ENCODE measurements at regions not wholly inside any gene's neighbourhood (a gene's known extent, or its start where the extent isn't known, plus 50 kb on each side); places are given as distances from the start of the nearest gene placed in this dataset.

DNA sequence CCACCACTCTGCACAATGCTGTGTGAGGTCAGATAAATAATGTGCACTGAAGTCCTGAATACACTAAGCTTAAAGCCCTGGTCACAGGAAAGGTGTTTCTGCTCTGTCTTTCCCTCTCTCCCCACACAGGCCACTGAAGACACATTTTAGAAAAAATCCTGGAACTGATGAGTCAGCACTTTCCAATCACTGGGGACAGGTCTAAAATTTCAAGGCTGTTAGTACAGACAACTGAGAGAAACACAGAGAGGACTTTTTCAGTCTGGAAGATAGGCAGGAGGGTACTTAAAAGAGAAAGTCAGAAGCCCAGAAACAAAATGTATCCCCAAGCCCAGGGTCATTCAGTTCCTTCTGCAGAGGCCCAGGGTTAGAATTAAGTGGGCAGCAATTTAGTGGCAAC lies 333.9 kb upstream of the CCDC196 start:
- no peak for TF ChIP-seq ARNTL (CRISPR knock-in tag; IDR thresholded peaks at IDR 0.05; ENCODE audit: borderline replicate concordance, low read depth)
- no peak for TF ChIP-seq SNAI2 (CRISPR knock-in tag; IDR thresholded peaks at IDR 0.05)
- no peak for TF ChIP-seq TCF4 (CRISPR knock-in tag; IDR thresholded peaks at IDR 0.05; ENCODE audit: borderline replicate concordance)
- TF ChIP-seq ZFP30 (CRISPR knock-in tag; IDR thresholded peaks at IDR 0.05): no peak
- no peak for TF ChIP-seq RARB (CRISPR knock-in tag; IDR thresholded peaks at IDR 0.05)
- TF ChIP-seq, protein P1, sequence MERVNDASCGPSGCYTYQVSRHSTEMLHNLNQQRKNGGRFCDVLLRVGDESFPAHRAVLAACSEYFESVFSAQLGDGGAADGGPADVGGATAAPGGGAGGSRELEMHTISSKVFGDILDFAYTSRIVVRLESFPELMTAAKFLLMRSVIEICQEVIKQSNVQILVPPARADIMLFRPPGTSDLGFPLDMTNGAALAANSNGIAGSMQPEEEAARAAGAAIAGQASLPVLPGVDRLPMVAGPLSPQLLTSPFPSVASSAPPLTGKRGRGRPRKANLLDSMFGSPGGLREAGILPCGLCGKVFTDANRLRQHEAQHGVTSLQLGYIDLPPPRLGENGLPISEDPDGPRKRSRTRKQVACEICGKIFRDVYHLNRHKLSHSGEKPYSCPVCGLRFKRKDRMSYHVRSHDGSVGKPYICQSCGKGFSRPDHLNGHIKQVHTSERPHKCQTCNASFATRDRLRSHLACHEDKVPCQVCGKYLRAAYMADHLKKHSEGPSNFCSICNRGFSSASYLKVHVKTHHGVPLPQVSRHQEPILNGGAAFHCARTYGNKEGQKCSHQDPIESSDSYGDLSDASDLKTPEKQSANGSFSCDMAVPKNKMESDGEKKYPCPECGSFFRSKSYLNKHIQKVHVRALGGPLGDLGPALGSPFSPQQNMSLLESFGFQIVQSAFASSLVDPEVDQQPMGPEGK (CRISPR knock-in tag; IDR thresholded peaks at IDR 0.05; ENCODE audit: borderline replicate concordance): no peak
- TF ChIP-seq ZNF8 (CRISPR knock-in tag; IDR thresholded peaks at IDR 0.05): no peak
- TF ChIP-seq ESRRG (CRISPR knock-in tag; IDR thresholded peaks at IDR 0.05): no peak

Data from SK-N-SH treated with all-trans-retinoic acid at 6 μM for 48 hours (cell line).